ENCODE measurements at regions not wholly inside any gene's neighbourhood (a gene's known extent, or its start where the extent isn't known, plus 50 kb on each side); places are given as distances from the start of the nearest gene placed in this dataset.

DNA sequence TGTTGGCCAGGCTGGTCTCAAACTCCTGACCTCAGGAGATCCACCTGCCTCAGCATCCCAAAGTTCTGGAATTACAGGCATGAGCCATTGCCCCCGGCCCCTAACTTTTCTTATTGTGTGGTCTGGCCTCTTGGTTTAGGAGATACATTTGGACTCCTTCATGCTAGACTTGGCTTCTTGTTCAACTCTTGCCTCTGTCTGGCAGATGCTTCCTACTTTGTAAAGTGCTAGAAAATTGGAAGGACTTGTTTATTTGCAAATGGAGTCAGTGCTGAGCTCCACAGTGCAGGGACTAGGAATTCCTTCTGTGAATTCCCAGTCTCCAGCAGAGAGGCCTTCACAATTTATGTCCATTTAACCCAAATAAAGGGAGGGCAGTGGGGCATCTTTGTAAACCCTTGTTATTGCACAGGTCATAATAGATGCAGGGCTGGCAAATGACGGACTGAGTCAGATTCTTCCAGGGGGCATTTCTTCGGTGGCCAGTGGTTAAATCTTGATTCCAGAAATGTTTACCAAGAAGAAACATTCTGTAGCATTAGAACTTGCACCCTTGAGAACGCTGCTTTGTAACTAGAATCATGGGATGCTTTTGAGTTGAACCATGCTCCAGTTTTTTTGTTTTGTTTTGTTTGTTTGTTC, 73.8 kb upstream of the TBX3 start:
- H3K4me3 ChIP-seq (ENCODE audit: low read depth, poor library complexity, severe bottlenecking): no peak overlapping the region
- no peak for DNase-seq (ENCODE audit: low spot score in 2 of 2)
- TF ChIP-seq, protein P1, sequence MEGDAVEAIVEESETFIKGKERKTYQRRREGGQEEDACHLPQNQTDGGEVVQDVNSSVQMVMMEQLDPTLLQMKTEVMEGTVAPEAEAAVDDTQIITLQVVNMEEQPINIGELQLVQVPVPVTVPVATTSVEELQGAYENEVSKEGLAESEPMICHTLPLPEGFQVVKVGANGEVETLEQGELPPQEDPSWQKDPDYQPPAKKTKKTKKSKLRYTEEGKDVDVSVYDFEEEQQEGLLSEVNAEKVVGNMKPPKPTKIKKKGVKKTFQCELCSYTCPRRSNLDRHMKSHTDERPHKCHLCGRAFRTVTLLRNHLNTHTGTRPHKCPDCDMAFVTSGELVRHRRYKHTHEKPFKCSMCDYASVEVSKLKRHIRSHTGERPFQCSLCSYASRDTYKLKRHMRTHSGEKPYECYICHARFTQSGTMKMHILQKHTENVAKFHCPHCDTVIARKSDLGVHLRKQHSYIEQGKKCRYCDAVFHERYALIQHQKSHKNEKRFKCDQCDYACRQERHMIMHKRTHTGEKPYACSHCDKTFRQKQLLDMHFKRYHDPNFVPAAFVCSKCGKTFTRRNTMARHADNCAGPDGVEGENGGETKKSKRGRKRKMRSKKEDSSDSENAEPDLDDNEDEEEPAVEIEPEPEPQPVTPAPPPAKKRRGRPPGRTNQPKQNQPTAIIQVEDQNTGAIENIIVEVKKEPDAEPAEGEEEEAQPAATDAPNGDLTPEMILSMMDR (IDR thresholded peaks at IDR 0.05): no peak
- no peak for TF ChIP-seq POLR2A (IDR thresholded peaks at IDR 0.05)
- 86 to 89% methylated on average over 4 of the region's 4 CpGs for WGBS, 2 donors
- intact Hi-C loops (cut with DNase I; ENCODE audit: low total_unique reads): no loop called here

DNA sequence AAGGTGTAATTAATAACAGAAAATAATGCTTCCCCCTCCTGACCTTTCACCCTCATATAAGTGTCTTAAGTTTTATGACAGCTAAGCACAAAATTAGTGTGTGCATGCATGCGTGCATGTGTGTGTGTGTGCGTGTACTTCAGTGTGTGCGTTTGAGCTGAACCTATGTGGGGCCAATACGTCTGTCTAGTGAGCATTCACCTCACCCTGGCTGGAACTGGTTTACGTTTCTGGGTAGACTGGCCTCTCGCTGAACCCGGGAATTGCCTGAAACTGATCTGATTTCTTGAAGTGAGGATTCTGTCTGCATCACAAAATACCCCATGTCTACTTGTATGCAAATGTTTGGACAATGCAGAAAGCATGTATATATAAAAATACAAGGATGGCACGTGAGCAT, 68.2 kb upstream of the TBX3 start:
- H3K4me3 ChIP-seq (ENCODE audit: low read depth, poor library complexity, severe bottlenecking): no peak overlapping the region
- intact Hi-C loops (cut with DNase I; ENCODE audit: low total_unique reads): no loop called here
- 87 to 90% methylated on average over 8 of the region's 8 CpGs for WGBS, 2 donors
- DNase-seq (ENCODE audit: low spot score in 2 of 2): no peak
- TF ChIP-seq, protein P1 (IDR thresholded peaks at IDR 0.05): no peak
- TF ChIP-seq POLR2A (IDR thresholded peaks at IDR 0.05): no peak

DNA sequence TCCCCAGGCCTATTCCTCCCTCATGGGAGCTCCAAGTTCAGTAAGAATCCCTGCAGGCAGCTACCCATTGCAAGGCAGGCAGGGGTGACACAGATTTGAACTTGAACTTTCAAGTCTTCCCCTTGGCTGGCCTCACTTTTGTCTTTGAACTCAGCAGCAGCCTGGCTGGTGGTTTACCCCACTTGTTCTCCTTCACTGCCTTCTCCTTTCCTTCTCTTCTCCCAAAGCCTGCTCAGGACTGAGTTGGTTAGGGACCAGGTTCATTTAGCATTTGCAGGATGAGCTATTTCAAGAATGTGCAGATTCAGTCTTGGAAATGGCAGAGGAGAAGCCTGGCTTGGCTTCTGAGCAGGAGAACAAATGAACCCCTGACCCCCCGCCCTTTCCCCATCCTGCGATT, 67.7 kb upstream of the TBX3 start:
- H3K4me3 ChIP-seq (ENCODE audit: low read depth, poor library complexity, severe bottlenecking): no peak overlapping the region
- TF ChIP-seq, protein P1 (IDR thresholded peaks at IDR 0.05): no peak
- TF ChIP-seq POLR2A (IDR thresholded peaks at IDR 0.05): no peak
- intact Hi-C loops (cut with DNase I; ENCODE audit: low total_unique reads): no loop called here
- no peak for DNase-seq (ENCODE audit: low spot score in 2 of 2)
- WGBS, 2 donors: 88 to 95% methylated on average over 2 of the region's 2 CpGs

DNA sequence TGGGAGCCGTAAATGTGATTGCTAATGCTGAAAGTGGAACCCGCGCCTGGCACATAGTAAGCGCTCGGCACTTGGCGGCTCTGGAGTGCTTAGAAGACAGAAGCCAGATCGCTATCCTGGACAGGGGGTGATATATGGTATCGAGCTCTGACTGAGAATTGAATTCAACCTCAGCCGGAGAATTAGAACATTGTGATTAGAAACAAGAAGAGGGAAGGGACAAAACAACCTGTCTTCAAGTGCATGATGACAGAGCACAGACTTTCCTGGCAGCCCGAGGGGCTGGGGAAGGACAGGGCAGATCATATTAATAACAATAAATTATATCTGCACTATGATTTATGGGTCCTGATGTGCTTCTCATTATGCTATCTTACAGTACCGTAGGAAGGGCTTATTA, 66.9 kb upstream of the TBX3 start:
- no peak for DNase-seq (ENCODE audit: low spot score in 2 of 2)
- H3K4me3 ChIP-seq (ENCODE audit: low read depth, poor library complexity, severe bottlenecking): no peak overlapping the region
- intact Hi-C loops (cut with DNase I; ENCODE audit: low total_unique reads): no loop called here
- no peak for TF ChIP-seq POLR2A (IDR thresholded peaks at IDR 0.05)
- TF ChIP-seq, protein P1 (IDR thresholded peaks at IDR 0.05): no peak
- 84 to 85% methylated on average over 11 of the region's 11 CpGs for WGBS, 2 donors

DNA sequence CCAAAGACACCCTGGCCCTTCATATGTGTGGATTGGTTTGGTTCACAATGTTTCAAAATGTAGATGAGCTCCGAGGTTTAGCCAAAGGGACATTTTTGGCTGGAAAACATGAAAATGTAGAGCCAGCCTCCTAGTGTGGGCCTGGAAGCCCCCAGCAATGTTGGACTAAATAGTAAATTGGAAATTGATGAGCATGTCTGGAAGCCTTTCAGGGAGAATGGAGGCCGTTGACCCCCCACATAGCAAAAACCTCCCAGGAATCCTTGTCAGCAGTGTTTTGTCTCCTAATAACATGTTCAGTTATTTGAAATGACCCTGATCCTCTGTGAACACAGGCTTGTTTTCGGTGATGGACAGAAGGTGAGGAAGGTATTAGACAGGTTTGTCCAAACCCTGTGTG, 65.1 kb upstream of the TBX3 start:
- H3K4me3 ChIP-seq (ENCODE audit: low read depth, poor library complexity, severe bottlenecking): no peak overlapping the region
- DNase-seq (ENCODE audit: low spot score in 2 of 2): no peak
- intact Hi-C loops (cut with DNase I; ENCODE audit: low total_unique reads): no loop called here
- 91 to 94% methylated on average over 3 of the region's 3 CpGs for WGBS, 2 donors
- TF ChIP-seq, protein P1 (IDR thresholded peaks at IDR 0.05): no peak
- no peak for TF ChIP-seq POLR2A (IDR thresholded peaks at IDR 0.05)

All from lower leg skin (tissue), 4 donors.